ENCODE measurements at regions not wholly inside any gene's neighbourhood (a gene's known extent, or its start where the extent isn't known, plus 50 kb on each side); places are given as distances from the start of the nearest gene placed in this dataset.

- TF ChIP-seq POLR2A (IDR thresholded peaks at IDR 0.05; ENCODE audit: low read depth, low read length) (no peak), CTCF (IDR thresholded peaks at IDR 0.05; ENCODE audit: extremely low read depth in 1 of 2, insufficient read depth in 1 of 2, low read depth in 1 of 2, low read length in 2 of 2) (no peak), POLR2AphosphoS5 (IDR thresholded peaks at IDR 0.05; ENCODE audit: insufficient read depth, low read depth, low read length) (no peak)
Observed at GRCh38 chr1:104403883-104404282, 654.2 kb downstream of the AMY1C start.

All from endothelial cell of umbilical vein (primary cell).